ENCODE measurements at regions not wholly inside any gene's neighbourhood (a gene's known extent, or its start where the extent isn't known, plus 50 kb on each side); places are given as distances from the start of the nearest gene placed in this dataset.
A peak's percentile ranks its signal among the peaks of the same experiment; 100 is the strongest.

- no peaks in the 10 kb centered on the region for H3K4me1 ChIP-seq (replicated peaks in 1 of 2; ENCODE audit: control insufficient read depth in 2 of 2, insufficient read depth in 2 of 2, low read length in 2 of 2)
- DNase-seq (ENCODE audit: extremely low read depth in 1 of 4, low spot score in 3 of 4) (no peak), FAIRE-seq (no peak), ATAC-seq (no peak)
- no peak overlapping the region for H3K4me3 ChIP-seq
- no peaks in the 10 kb centered on the region for H3K9me3 ChIP-seq (replicated peaks; ENCODE audit: control insufficient read depth, insufficient read depth, low read depth, low read length)
- H3K27ac ChIP-seq (ENCODE audit: extremely low read depth, low read depth, low read length): no peak overlapping the region
- H2AFZ ChIP-seq (ENCODE audit: low read depth, low read length): no peak overlapping the region
- BruUV-seq (replicated peaks): no TSS peak
- H3K36me3 ChIP-seq (ENCODE audit: control insufficient read depth, insufficient read depth, low read length): no peaks in the 10 kb centered on the region
- intact Hi-C loops (cut with micrococcal nuclease) (no loop called here), in situ Hi-C loops (cut with MboI) (no loop called here)
- no peaks in the 10 kb centered on the region for H4K20me1 ChIP-seq (replicated peaks; ENCODE audit: control insufficient read depth, insufficient read depth, low read length)
- TF ChIP-seq, protein P1, sequence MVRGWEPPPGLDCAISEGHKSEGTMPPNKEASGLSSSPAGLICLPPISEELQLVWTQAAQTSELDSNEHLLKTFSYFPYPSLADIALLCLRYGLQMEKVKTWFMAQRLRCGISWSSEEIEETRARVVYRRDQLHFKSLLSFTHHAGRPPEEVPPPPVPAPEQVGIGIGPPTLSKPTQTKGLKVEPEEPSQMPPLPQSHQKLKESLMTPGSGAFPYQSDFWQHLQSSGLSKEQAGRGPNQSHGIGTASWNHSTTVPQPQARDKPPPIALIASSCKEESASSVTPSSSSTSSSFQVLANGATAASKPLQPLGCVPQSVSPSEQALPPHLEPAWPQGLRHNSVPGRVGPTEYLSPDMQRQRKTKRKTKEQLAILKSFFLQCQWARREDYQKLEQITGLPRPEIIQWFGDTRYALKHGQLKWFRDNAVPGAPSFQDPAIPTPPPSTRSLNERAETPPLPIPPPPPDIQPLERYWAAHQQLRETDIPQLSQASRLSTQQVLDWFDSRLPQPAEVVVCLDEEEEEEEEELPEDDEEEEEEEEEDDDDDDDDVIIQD (CRISPR knock-in tag; IDR thresholded peaks at IDR 0.05): no peak
- TF ChIP-seq, protein P2, sequence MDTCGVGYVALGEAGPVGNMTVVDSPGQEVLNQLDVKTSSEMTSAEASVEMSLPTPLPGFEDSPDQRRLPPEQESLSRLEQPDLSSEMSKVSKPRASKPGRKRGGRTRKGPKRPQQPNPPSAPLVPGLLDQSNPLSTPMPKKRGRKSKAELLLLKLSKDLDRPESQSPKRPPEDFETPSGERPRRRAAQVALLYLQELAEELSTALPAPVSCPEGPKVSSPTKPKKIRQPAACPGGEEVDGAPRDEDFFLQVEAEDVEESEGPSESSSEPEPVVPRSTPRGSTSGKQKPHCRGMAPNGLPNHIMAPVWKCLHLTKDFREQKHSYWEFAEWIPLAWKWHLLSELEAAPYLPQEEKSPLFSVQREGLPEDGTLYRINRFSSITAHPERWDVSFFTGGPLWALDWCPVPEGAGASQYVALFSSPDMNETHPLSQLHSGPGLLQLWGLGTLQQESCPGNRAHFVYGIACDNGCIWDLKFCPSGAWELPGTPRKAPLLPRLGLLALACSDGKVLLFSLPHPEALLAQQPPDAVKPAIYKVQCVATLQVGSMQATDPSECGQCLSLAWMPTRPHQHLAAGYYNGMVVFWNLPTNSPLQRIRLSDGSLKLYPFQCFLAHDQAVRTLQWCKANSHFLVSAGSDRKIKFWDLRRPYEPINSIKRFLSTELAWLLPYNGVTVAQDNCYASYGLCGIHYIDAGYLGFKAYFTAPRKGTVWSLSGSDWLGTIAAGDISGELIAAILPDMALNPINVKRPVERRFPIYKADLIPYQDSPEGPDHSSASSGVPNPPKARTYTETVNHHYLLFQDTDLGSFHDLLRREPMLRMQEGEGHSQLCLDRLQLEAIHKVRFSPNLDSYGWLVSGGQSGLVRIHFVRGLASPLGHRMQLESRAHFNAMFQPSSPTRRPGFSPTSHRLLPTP (IDR thresholded peaks at IDR 0.05; ENCODE audit: borderline replicate concordance, extremely low read depth, insufficient read length): no peak
- TF ChIP-seq PYGO2 (tag; IDR thresholded peaks at IDR 0.05): no peak
- TF ChIP-seq ZNF316 (IDR thresholded peaks at IDR 0.05): 0 out of 2 replicates have a peak, but pooled peaks have one; percentile 20
- TF ChIP-seq RAD51 (IDR thresholded peaks at IDR 0.05; ENCODE audit: borderline replicate concordance, low read depth): no peak
- TF ChIP-seq CBX1 (IDR thresholded peaks at IDR 0.05; ENCODE audit: low read depth): no peak
- TF ChIP-seq, protein P3, sequence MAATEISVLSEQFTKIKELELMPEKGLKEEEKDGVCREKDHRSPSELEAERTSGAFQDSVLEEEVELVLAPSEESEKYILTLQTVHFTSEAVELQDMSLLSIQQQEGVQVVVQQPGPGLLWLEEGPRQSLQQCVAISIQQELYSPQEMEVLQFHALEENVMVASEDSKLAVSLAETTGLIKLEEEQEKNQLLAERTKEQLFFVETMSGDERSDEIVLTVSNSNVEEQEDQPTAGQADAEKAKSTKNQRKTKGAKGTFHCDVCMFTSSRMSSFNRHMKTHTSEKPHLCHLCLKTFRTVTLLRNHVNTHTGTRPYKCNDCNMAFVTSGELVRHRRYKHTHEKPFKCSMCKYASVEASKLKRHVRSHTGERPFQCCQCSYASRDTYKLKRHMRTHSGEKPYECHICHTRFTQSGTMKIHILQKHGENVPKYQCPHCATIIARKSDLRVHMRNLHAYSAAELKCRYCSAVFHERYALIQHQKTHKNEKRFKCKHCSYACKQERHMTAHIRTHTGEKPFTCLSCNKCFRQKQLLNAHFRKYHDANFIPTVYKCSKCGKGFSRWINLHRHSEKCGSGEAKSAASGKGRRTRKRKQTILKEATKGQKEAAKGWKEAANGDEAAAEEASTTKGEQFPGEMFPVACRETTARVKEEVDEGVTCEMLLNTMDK (IDR thresholded peaks at IDR 0.05; ENCODE audit: borderline replicate concordance, insufficient read depth, low read depth, low read length, poor library complexity, severe bottlenecking): no peak
- no peak for TF ChIP-seq NFIC (IDR thresholded peaks at IDR 0.05)
- TF ChIP-seq C11orf30 (IDR thresholded peaks at IDR 0.05; ENCODE audit: low read depth): 0 out of 2 replicates have a peak, but pooled peaks have one; percentile 11
- no peak for TF ChIP-seq CEBPG (CRISPR knock-in tag; IDR thresholded peaks at IDR 0.05)
- TF ChIP-seq CEBPG (tag; conservative IDR thresholded peaks at IDR 0.05 in 1 of 2, IDR thresholded peaks at IDR 0.05 in 1 of 2): no peak
- peaks cover 47 to 52% of the 10 kb centered on the region in 2 experiments for H3K27me3 ChIP-seq (ENCODE audit: control insufficient read depth in 2 of 2, insufficient read depth in 2 of 2, low read length in 2 of 2)
- WGBS (ENCODE audit: insufficient coverage, low coverage, missing lambda C conversion rate): 0% methylated on average over 2 of the region's 2 CpGs
- no peaks in the 10 kb centered on the region for H3K79me2 ChIP-seq (ENCODE audit: control insufficient read depth, insufficient read depth, low read length)
- POLR2A ChIA-PET: interaction anchor here (0.6 kb wide), 1 partner anchor 135 kb away, joined by 3 read pairs; no protein-coding TSS in a partner anchor
- H3K4me2 ChIP-seq (ENCODE audit: insufficient read depth, low read length): no peak overlapping the region
- H3K9me1 ChIP-seq (ENCODE audit: control insufficient read depth, insufficient read depth, low read length): no peaks in the 10 kb centered on the region
- no peak overlapping the region for H3K9ac ChIP-seq (ENCODE audit: insufficient read depth in 1 of 2, low read depth in 2 of 2, low read length in 2 of 2)
- CTCF ChIA-PET (ENCODE audit: low intra/inter-chr PET ratio): no interaction called here
These were observed 82.8 kb upstream of the FYN start for GRCh38 chr6:111956098-111956497.

Data from K562 (cell line).